Thoracic aorta (tissue), 2 donors: ENCODE measurements at regions not wholly inside any gene's neighbourhood (a gene's known extent, or its start where the extent isn't known, plus 50 kb on each side); places are given as distances from the start of the nearest gene placed in this dataset.
"Not testable (repeated sequence)": the region's sequence is repeated elsewhere in the genome, so short reads cannot be mapped to it uniquely, and the experiment has no call there.

Experiments used
- ATAC-seq: fragments of 150-250 bp; one replicate; pipeline ENCODE4 v1.8.0; 2017; ENCODE audit warnings: low read depth; ENCODE audit not compliant: insufficient number of reproducible peaks, low FRiP score
- DNase-seq: peaks from one replicate; pipeline ENCODE4 v3.0.0-alpha.2; 2020; ENCODE audit warnings: low spot score
- H3K27ac ChIP-seq, 2 donors: fragments of 200-600 bp; sonication (generic); 1 replicate in 1 of 2; 2 replicates in 1 of 2; pipeline ENCODE4 v1.5.1; 2016; ENCODE audit warnings: mild to moderate bottlenecking in 2 of 2, moderate library complexity in 2 of 2
- H3K27me3 ChIP-seq: fragments of 200-600 bp; sonication (generic); replicated peaks from 2 replicates; pipeline ENCODE4 v1.6.0; 2016; ENCODE audit warnings: mild to moderate bottlenecking; ENCODE audit not compliant: insufficient read depth
- H3K36me3 ChIP-seq: fragments of 200-600 bp; sonication (generic); one replicate; pipeline ENCODE4 v1.5.1; 2016
- H3K4me1 ChIP-seq, 2 donors: fragments of 200-600 bp; sonication (generic); 1 replicate in 1 of 2; 2 replicates in 1 of 2; pipeline versions ENCODE4 v1.5.1 to v1.6.0; 2016; ENCODE audit warnings: low read depth in 2 of 2, mild to moderate bottlenecking in 1 of 2; ENCODE audit not compliant: control insufficient read depth in 1 of 2
- H3K4me3 ChIP-seq: fragments of 200-600 bp; sonication (generic); 2 replicates; pipeline ENCODE4 v1.5.1; 2016; ENCODE audit warnings: mild to moderate bottlenecking
- H3K9me3 ChIP-seq: fragments of 200-600 bp; sonication (generic); 2 replicates; pipeline ENCODE4 v1.5.1; 2016
- CTCF ChIP-seq: fragments of 200-600 bp; sonication (generic); IDR thresholded peaks from one replicate; pipeline ENCODE4 v1.5.1; 2019; ENCODE audit warnings: antibody characterized with exemption

- DNase-seq (no peak), ATAC-seq (no peak)
- no peaks in the 10 kb centered on the region for H3K27me3 ChIP-seq
- H3K4me3 ChIP-seq = no peak overlapping the region
- no peaks in the 10 kb centered on the region for H3K36me3 ChIP-seq
- no peaks in the 10 kb centered on the region for H3K4me1 ChIP-seq
- H3K9me3 ChIP-seq = no peaks in the 10 kb centered on the region
- no peak for TF ChIP-seq CTCF
- no peak overlapping the region for H3K27ac ChIP-seq
Measured at GRCh38 chr1:232334811-232335210, 295.1 kb downstream of the SIPA1L2 start.

DNA sequence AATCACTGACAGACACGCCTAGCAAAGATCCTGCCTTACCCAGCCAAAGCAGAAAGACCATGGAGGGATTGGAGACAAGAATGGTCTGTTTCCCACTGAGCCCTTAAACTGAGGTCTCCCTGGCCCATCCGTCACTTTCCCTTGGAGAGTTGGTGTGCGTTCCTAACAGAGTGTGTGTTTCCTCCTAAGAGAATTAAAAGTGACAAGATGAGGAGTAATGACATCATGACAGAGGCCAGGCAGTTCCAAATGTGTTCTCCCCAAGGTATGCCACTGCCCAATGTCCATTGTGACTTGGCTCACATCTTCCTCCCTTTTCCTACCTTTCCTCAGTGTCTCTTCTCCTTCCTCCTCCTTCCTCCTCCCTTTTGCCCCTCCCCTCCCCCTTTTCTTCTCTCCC, 295.7 kb downstream of the SIPA1L2 start:
- Histone ChIP-seq H3K4me1 (no peaks in the 10 kb centered on the region), H3K27ac (no peak overlapping the region), H3K27me3 (no peaks in the 10 kb centered on the region), H3K9me3 (no peaks in the 10 kb centered on the region), H3K4me3 (no peak overlapping the region), H3K36me3 (no peaks in the 10 kb centered on the region)
- DNase-seq (no peak), ATAC-seq (no peak)
- no peak for TF ChIP-seq CTCF

- H3K36me3 ChIP-seq = no peaks in the 10 kb centered on the region
- H3K27me3 ChIP-seq = no peaks in the 10 kb centered on the region
- TF ChIP-seq CTCF = no peak
- H3K27ac ChIP-seq = no peak overlapping the region
- H3K9me3 ChIP-seq = no peaks in the 10 kb centered on the region
- DNase-seq (no peak), ATAC-seq (no peak)
- H3K4me3 ChIP-seq = no peak overlapping the region
- H3K4me1 ChIP-seq = no peaks in the 10 kb centered on the region
Measured at GRCh38 chr1:232333419-232333767, 296.5 kb downstream of the SIPA1L2 start.

DNA sequence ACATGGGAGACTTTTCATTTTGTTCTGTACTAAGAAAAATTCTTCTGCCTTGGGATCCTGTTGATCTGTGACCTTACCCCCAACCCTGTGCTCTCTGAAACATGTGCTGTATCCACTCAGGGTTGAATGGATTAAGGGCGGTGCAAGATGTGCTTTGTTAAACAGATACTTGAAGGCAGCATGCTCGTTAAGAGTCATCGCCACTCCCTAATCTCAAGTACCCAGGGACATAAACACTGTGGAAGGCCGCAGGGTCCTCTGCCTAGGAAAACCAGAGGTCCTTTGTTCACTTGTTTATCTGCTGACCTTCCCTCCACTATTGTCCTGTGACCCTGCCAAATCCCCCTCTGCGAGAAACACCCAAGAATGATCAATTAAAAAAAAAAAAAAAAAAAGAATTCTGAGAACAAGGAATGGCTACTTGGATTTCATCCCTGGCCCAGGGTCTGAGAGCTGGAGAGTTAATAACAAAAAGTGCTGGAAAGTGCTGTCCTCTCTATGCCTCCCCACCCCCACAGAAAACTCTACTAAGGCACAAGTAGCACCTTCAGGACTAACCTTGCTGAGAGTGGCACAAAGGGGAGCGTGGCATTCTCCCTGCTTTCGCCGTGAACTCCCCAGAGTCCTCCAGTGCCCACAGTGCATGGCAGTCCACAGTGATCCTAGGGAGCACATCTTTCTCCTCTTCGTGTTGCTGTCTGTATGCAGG, 297.1 kb downstream of the SIPA1L2 start:
- DNase-seq, H3K36me3 ChIP-seq, H3K4me3 ChIP-seq, H3K27ac ChIP-seq, H3K27me3 ChIP-seq, ATAC-seq, H3K4me1 ChIP-seq, H3K9me3 ChIP-seq: not testable (repeated sequence)

DNA sequence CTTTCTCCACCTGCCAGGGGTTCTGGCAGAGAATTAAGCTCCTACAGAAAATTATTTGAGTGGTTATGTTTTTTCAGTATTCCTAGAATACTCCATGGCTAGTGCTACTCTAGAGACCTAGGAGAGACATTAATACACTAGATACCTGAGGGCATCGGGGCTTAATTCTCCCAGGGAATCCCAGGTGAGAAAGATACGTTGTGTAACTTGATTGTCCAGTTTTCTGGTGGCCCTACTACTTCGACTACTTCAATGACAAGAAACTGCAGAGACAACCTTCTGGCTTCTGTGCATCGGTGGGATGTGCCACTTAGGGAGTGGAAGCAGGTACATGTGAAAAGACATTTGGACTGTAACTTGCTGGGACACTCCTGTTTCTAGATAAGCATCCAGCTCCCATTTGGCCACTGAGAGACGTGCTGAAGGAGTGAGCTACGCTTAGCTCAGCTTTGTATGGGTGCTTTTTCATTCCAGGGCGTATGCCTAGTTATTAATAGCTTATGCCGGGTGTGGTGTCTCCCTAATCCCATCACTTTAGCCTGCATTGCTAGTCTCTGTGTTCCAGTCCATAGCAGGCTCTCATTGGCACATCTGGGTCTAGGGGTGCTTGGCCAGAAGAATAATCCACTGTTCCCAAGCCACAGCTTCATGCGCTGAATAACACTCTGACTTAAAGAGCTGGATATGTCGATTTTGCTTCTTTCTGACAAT, 300.7 kb downstream of the SIPA1L2 start:
- Histone ChIP-seq H3K36me3 (no peaks in the 10 kb centered on the region), H3K27ac (no peak overlapping the region), H3K27me3 (no peaks in the 10 kb centered on the region), H3K4me3 (no peak overlapping the region), H3K4me1 (no peaks in the 10 kb centered on the region), H3K9me3 (no peaks in the 10 kb centered on the region)
- TF ChIP-seq CTCF = no peak
- DNase-seq (no peak), ATAC-seq (no peak)
